H9 (cell line): ENCODE measurements at regions not wholly inside any gene's neighbourhood (a gene's known extent, or its start where the extent isn't known, plus 50 kb on each side); places are given as distances from the start of the nearest gene placed in this dataset.

ENCODE experiments used
- DNase-seq: peaks from one replicate; pipeline ENCODE4 v3.0.0-alpha.2; 2017
- H2AFZ ChIP-seq: one replicate; pipeline ENCODE4 v1.6.1; 2013; ENCODE audit warnings: mild to moderate bottlenecking, low read length, control low read depth, moderate library complexity
- H2AK5ac ChIP-seq: 2 replicates; pipeline ENCODE4 v1.6.1; 2013; ENCODE audit warnings: low read length, control low read depth, mixed read lengths; ENCODE audit not compliant: insufficient read length
- H2BK120ac ChIP-seq: one replicate; pipeline ENCODE4 v1.6.1; 2013; ENCODE audit warnings: low read depth, mild to moderate bottlenecking, low read length, control low read depth, inconsistent platforms; ENCODE audit not compliant: poor library complexity, severe bottlenecking
- H2BK12ac ChIP-seq: 2 replicates; pipeline ENCODE4 v1.6.1; 2013; ENCODE audit warnings: low read length, control low read depth, mixed read lengths, low read depth; ENCODE audit not compliant: insufficient read length
- H2BK15ac ChIP-seq: 2 replicates; pipeline ENCODE4 v1.6.1; 2013; ENCODE audit warnings: low read depth, low read length, control low read depth
- H2BK20ac ChIP-seq: one replicate; pipeline ENCODE4 v1.6.1; 2013; ENCODE audit warnings: low read depth, mild to moderate bottlenecking, low read length, control low read depth, inconsistent platforms; ENCODE audit not compliant: poor library complexity, severe bottlenecking
- H2BK5ac ChIP-seq: 2 replicates; pipeline ENCODE4 v1.6.1; 2013; ENCODE audit warnings: low read length, control low read depth, mixed read lengths; ENCODE audit not compliant: insufficient read length
- H3K14ac ChIP-seq: 2 replicates; pipeline ENCODE4 v1.6.1; 2013; ENCODE audit warnings: low read length, control low read depth; ENCODE audit not compliant: insufficient read depth
- H3K18ac ChIP-seq: 2 replicates; pipeline ENCODE4 v1.6.1; 2013; ENCODE audit warnings: low read depth, mild to moderate bottlenecking, mixed read lengths, low read length, control low read depth; ENCODE audit not compliant: insufficient read length
- H3K23ac ChIP-seq: 2 replicates; pipeline ENCODE4 v1.6.1; 2013; ENCODE audit warnings: low read length, control low read depth, mixed read lengths, low read depth; ENCODE audit not compliant: insufficient read length
- H3K23me2 ChIP-seq: 2 replicates; pipeline ENCODE4 v1.6.1; 2013; ENCODE audit warnings: low read depth, mild to moderate bottlenecking, mixed read lengths, low read length, control low read depth; ENCODE audit not compliant: insufficient read length, poor library complexity, severe bottlenecking
- H3K27ac ChIP-seq: 2 replicates; pipeline ENCODE4 v1.5.1; 2013; ENCODE audit warnings: low read length, control low read depth, mixed read lengths, low read depth; ENCODE audit not compliant: insufficient read length
- H3K27me3 ChIP-seq: 2 replicates; pipeline ENCODE4 v1.6.1; 2013; ENCODE audit warnings: low read length, control low read depth, inconsistent platforms; ENCODE audit not compliant: insufficient read depth
- H3K4ac ChIP-seq: 2 replicates; pipeline ENCODE4 v1.6.1; 2013; ENCODE audit warnings: low read depth, mild to moderate bottlenecking, control low read depth, inconsistent platforms, low read length, moderate library complexity
- H3K4me1 ChIP-seq: 2 replicates; pipeline ENCODE4 v1.6.1; 2013; ENCODE audit warnings: low read length, control low read depth, inconsistent platforms; ENCODE audit not compliant: insufficient read depth
- H3K4me2 ChIP-seq: 2 replicates; pipeline ENCODE4 v1.6.1; 2013; ENCODE audit warnings: low read length, control low read depth, mixed read lengths; ENCODE audit not compliant: insufficient read length, insufficient read depth
- H3K56ac ChIP-seq: 2 replicates; pipeline ENCODE4 v1.6.1; 2013; ENCODE audit warnings: low read depth, mild to moderate bottlenecking, mixed read lengths, low read length, control low read depth; ENCODE audit not compliant: insufficient read length
- H3K79me1 ChIP-seq: 2 replicates; pipeline ENCODE4 v1.6.1; 2013; ENCODE audit warnings: low read depth, mild to moderate bottlenecking, moderate library complexity, low read length, control low read depth, inconsistent platforms; ENCODE audit not compliant: insufficient read depth, poor library complexity, severe bottlenecking
- H3K79me2 ChIP-seq: 2 replicates; pipeline ENCODE4 v1.6.1; 2013; ENCODE audit warnings: low read length, control low read depth, inconsistent platforms; ENCODE audit not compliant: insufficient read depth
- H3K9ac ChIP-seq: 2 replicates; pipeline ENCODE4 v1.6.1; 2013; ENCODE audit warnings: low read length, control low read depth, mixed read lengths; ENCODE audit not compliant: insufficient read length; ENCODE audit errors: extremely low read depth
- H3K9me3 ChIP-seq: one replicate; pipeline ENCODE4 v1.6.1; 2013; ENCODE audit warnings: low read depth, low read length, inconsistent platforms; ENCODE audit not compliant: control insufficient read depth
- H3T11ph ChIP-seq: one replicate; pipeline ENCODE4 v1.6.1; 2013; ENCODE audit warnings: mild to moderate bottlenecking, low read length, control low read depth, inconsistent platforms
- H4K20me1 ChIP-seq: one replicate; pipeline ENCODE4 v1.6.1; 2013; ENCODE audit not compliant: control insufficient read depth, insufficient read length, insufficient read depth
- H4K5ac ChIP-seq: 2 replicates; pipeline ENCODE4 v1.6.1; 2013; ENCODE audit warnings: low read depth, mild to moderate bottlenecking, mixed read lengths, low read length, control low read depth; ENCODE audit not compliant: insufficient read length
- H4K8ac ChIP-seq: replicated peaks from 2 replicates; pipeline ENCODE4 v1.6.1; 2013; ENCODE audit warnings: low read length, control low read depth, mixed read lengths, low read depth; ENCODE audit not compliant: insufficient read length
- H4K91ac ChIP-seq: 2 replicates; pipeline ENCODE4 v1.6.1; 2013; ENCODE audit warnings: low read depth, mild to moderate bottlenecking, moderate library complexity, mixed read lengths, low read length, control low read depth; ENCODE audit not compliant: insufficient read length
- H3K27ac Mint-ChIP-seq, 3 experiments: 2 replicates in 2 of 3; 3 replicates in 1 of 3; pipeline ENCODE4 v1.8.0; 2020 to 2021; ENCODE audit warnings: mixed read lengths in 3 of 3, mild to moderate bottlenecking in 1 of 3, moderate library complexity in 1 of 3
- H3K27me3 Mint-ChIP-seq: 2 replicates; pipeline ENCODE4 v1.8.0; 2021; ENCODE audit warnings: low read depth, mild to moderate bottlenecking, moderate library complexity, mixed read lengths
- H3K36me3 Mint-ChIP-seq, 3 experiments: 2 replicates in 2 of 3; 3 replicates in 1 of 3; pipeline ENCODE4 v1.8.0; 2020 to 2021; ENCODE audit warnings: low read depth in 3 of 3, mixed read lengths in 3 of 3; ENCODE audit not compliant: insufficient read depth in 1 of 3
- H3K4me1 Mint-ChIP-seq, 2 experiments: 2 replicates each; pipeline ENCODE4 v1.8.0; 2020; ENCODE audit warnings: mixed read lengths in 2 of 2
- H3K4me3 Mint-ChIP-seq, 2 experiments: 2 replicates in 1 of 2; 3 replicates in 1 of 2; pipeline ENCODE4 v1.8.0; 2020 to 2021; ENCODE audit warnings: mild to moderate bottlenecking in 2 of 2, mixed read lengths in 2 of 2, moderate library complexity in 1 of 2
- H3K9me3 Mint-ChIP-seq, 2 experiments: 2 replicates in 1 of 2; 3 replicates in 1 of 2; pipeline ENCODE4 v1.8.0; 2020; ENCODE audit warnings: mild to moderate bottlenecking in 2 of 2, mixed read lengths in 2 of 2, moderate library complexity in 1 of 2
- CTCF ChIP-seq: fragments of 200-600 bp; sonication (generic); conservative IDR thresholded peaks from 3 replicates; pipeline ENCODE4 v1.8.0; 2021; ENCODE audit warnings: antibody characterized with exemption, mild to moderate bottlenecking

GRCh38 chr3:27059489-27059888, 309.7 kb downstream of the NEK10 start:
- Histone ChIP-seq H3T11ph (no peak overlapping the region), H3K27me3 (no peaks in the 10 kb centered on the region), H2AFZ (no peak overlapping the region), H3K27ac (no peak overlapping the region), H3K18ac (no peak overlapping the region), H4K91ac (no peak overlapping the region), H2AK5ac (no peak overlapping the region), H3K56ac (no peak overlapping the region), H2BK20ac (no peak overlapping the region), H3K14ac (no peak overlapping the region), H4K5ac (no peak overlapping the region), H2BK12ac (no peak overlapping the region), H4K20me1 (no peaks in the 10 kb centered on the region), H4K8ac (no peak overlapping the region), H2BK15ac (no peak overlapping the region), H3K23ac (no peak overlapping the region), H3K9me3 (no peaks in the 10 kb centered on the region), H3K4ac (no peak overlapping the region), H3K9ac (no peak overlapping the region), H3K23me2 (no peaks in the 10 kb centered on the region), H2BK5ac (no peak overlapping the region), H2BK120ac (no peak overlapping the region), H3K4me1 (no peaks in the 10 kb centered on the region), H3K4me2 (no peak overlapping the region), H3K79me1 (no peaks in the 10 kb centered on the region), H3K79me2 (no peaks in the 10 kb centered on the region)
- Mint-ChIP-seq H3K27me3 (no peaks in the 10 kb centered on the region; the same call in 1 of the 2 replicates), H3K27ac (no peak overlapping the region), H3K9me3 (peaks cover 15 to 29% of the 10 kb centered on the region in 2 experiments; a peak in 4 of 5 replicates), H3K4me3 (no peak overlapping the region), H3K4me1 (no peaks in the 10 kb centered on the region), H3K36me3 (peaks cover 0 to 34% (median 25%) of the 10 kb centered on the region in 3 experiments; a peak in 6 of 7 replicates)
- TF ChIP-seq CTCF: no peak
- no peak for DNase-seq
